Spleen (tissue), 7 donors: ENCODE measurements at regions not wholly inside any gene's neighbourhood (a gene's known extent, or its start where the extent isn't known, plus 50 kb on each side); places are given as distances from the start of the nearest gene placed in this dataset.

ENCODE experiments used
- CTCF ChIP-seq, 11 experiments: fragments of 200-600 bp in 7 of 11; fragments of 450-650 bp in 4 of 11; sonication (generic) in 4 of 11; IDR thresholded peaks in 8 of 11; conservative IDR thresholded peaks in 3 of 11; 1 replicate in 7 of 11; 2 replicates in 4 of 11; pipeline versions ENCODE4 v1.4.0 to v1.8.0; 2016 to 2021; ENCODE audit warnings: antibody characterized with exemption in 11 of 11, inconsistent platforms in 4 of 11, mild to moderate bottlenecking in 1 of 11
- POLR2A ChIP-seq, 3 donors: fragments of 450-650 bp; IDR thresholded peaks; one replicate each; pipeline ENCODE4 v1.5.1; 2017; ENCODE audit warnings: antibody characterized with exemption in 3 of 3, mild to moderate bottlenecking in 1 of 3
- POLR2AphosphoS5 ChIP-seq, 3 donors: sonication (generic); formaldehyde crosslinking; IDR thresholded peaks; one replicate each; pipeline ENCODE4 v1.5.1; 2017; ENCODE audit warnings: antibody characterized with exemption in 3 of 3
- donor health status: DM: no; HTN: no; CAD: no; lungs with moderate emphysema.
- donor health status: DM: no; HTN: no; CAD: no.
- donor health status: DM: no; HTN: no; CAD: no.

- no peak for TF ChIP-seq CTCF (IDR thresholded peaks at IDR 0.05 in 8 of 11, conservative IDR thresholded peaks at IDR 0.05 in 3 of 11)
- no peak for TF ChIP-seq POLR2AphosphoS5 (IDR thresholded peaks at IDR 0.05)
- TF ChIP-seq POLR2A (IDR thresholded peaks at IDR 0.05), result no peak
Measured at GRCh38 chr1:14011132-14011531, 311.1 kb downstream of the PRDM2 start.
